GM23248 (cell line): ENCODE measurements at regions not wholly inside any gene's neighbourhood (a gene's known extent, or its start where the extent isn't known, plus 50 kb on each side); places are given as distances from the start of the nearest gene placed in this dataset.

Experiments used
- EZH2 ChIP-seq: fragments of 200-600 bp; sonication (generic); IDR thresholded peaks from 2 replicates; pipeline ENCODE4 v1.6.1; 2018; ENCODE audit warnings: antibody characterized with exemption, mild to moderate bottlenecking; ENCODE audit not compliant: insufficient read depth, poor library complexity, severe bottlenecking
- EZH2phosphoT487 ChIP-seq: fragments of 200-600 bp; sonication (generic); IDR thresholded peaks from 2 replicates; pipeline ENCODE4 v1.6.1; 2018; ENCODE audit warnings: antibody characterized with exemption, moderate library complexity, mild to moderate bottlenecking, low read depth; ENCODE audit not compliant: insufficient read depth

DNA sequence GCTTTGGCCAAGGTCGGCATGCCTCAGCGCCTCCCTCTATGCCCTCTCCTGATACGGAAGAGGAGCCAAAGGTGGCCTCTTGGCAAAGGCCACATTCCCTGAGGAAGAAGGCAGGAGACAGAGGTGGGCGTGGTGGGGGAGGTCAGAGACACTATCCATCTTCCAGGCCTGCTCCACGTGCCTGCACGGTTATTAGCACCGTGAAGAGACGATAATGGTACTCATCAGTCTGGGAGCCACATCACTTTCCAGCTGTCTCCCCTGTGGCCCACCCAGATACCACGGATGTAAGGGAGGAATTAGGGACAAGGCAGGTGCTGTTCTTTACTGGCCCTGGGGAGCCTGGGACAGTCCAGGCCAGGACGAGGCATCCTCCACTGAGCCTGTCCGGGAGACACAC, 354.3 kb downstream of the MN1 start:
- no peak for TF ChIP-seq EZH2phosphoT487
- no peak for TF ChIP-seq EZH2
